SK-N-MC (cell line): ENCODE measurements at regions not wholly inside any gene's neighbourhood (a gene's known extent, or its start where the extent isn't known, plus 50 kb on each side); places are given as distances from the start of the nearest gene placed in this dataset.

Experiments
- EZH2 ChIP-seq: fragments of 200-600 bp; sonication (generic); IDR thresholded peaks from one replicate; pipeline ENCODE4 v1.6.1; 2017; ENCODE audit warnings: antibody characterized with exemption
- POLR2AphosphoS5 ChIP-seq: IDR thresholded peaks from 2 replicates; pipeline ENCODE4 v1.6.1; 2012; ENCODE audit warnings: mild to moderate bottlenecking, low read depth, low read length, borderline replicate concordance

GRCh38 chr7:114212721-114213429 lies 201.7 kb upstream of the FOXP2 start:
- no peak for TF ChIP-seq POLR2AphosphoS5
- no peak for TF ChIP-seq EZH2
